ENCODE measurements at regions not wholly inside any gene's neighbourhood (a gene's known extent, or its start where the extent isn't known, plus 50 kb on each side); places are given as distances from the start of the nearest gene placed in this dataset.
"Not testable (repeated sequence)": the region's sequence is repeated elsewhere in the genome, so short reads cannot be mapped to it uniquely, and the experiment has no call there.

DNA sequence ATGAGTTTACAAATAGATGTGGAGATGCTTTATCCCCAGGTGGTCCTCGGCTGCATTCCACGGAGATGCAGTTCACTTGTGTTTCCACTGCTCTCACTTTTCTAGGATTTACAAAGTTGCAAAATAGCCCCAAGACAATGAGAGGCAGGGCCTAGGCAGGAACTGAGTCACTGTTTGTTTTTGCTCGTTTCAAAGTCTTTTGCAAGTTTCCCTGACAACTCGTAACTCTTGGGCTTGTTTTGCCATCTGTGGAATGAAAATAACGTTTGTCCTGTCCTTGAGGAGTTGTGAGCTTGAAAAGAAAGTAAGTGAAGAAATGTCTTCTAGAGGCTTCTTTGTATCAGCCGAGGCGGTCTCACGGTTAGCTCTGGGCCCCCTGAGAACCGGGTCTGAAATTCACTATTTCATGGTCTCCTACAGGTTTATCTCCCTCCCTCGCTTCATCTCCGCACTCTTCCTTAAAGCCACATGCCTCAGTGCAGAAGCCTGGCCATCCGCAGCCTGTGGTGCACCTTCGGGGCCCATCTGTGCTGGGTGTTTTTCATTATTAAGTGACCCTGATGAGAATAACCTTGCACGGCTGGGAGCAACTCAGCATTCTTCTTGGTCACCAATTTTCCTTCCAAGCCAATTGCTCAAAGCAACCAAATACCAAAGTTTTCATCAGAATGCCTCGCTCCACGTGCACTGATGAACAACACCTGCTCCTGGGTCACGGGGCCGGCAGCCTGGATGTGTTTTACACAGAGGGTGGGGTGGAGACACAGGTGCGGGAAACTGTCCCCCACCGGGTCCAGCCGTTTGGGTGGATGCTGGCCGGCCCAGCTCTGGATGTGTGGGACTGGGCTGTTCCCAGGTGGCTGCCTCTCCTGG lies 172.4 kb downstream of the LAT start:
- TF ChIP-seq, protein P1, sequence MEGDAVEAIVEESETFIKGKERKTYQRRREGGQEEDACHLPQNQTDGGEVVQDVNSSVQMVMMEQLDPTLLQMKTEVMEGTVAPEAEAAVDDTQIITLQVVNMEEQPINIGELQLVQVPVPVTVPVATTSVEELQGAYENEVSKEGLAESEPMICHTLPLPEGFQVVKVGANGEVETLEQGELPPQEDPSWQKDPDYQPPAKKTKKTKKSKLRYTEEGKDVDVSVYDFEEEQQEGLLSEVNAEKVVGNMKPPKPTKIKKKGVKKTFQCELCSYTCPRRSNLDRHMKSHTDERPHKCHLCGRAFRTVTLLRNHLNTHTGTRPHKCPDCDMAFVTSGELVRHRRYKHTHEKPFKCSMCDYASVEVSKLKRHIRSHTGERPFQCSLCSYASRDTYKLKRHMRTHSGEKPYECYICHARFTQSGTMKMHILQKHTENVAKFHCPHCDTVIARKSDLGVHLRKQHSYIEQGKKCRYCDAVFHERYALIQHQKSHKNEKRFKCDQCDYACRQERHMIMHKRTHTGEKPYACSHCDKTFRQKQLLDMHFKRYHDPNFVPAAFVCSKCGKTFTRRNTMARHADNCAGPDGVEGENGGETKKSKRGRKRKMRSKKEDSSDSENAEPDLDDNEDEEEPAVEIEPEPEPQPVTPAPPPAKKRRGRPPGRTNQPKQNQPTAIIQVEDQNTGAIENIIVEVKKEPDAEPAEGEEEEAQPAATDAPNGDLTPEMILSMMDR (IDR thresholded peaks at IDR 0.05) = not testable (repeated sequence)
- TF ChIP-seq POLR2AphosphoS5 (IDR thresholded peaks at IDR 0.05) = peak in 2 of 3 donors; percentile 50 to 70
- TF ChIP-seq POLR2A, EP300 (IDR thresholded peaks at IDR 0.05): not testable (repeated sequence)

Data from suprapubic skin (tissue), 4 donors.